ENCODE measurements at regions not wholly inside any gene's neighbourhood (a gene's known extent, or its start where the extent isn't known, plus 50 kb on each side); places are given as distances from the start of the nearest gene placed in this dataset.
"Not testable (repeated sequence)": the region's sequence is repeated elsewhere in the genome, so short reads cannot be mapped to it uniquely, and the experiment has no call there.

GRCh38 chr2:147600646-147601045 lies 244.2 kb upstream of the ACVR2A start:
- no peak for DNase-seq

DNA sequence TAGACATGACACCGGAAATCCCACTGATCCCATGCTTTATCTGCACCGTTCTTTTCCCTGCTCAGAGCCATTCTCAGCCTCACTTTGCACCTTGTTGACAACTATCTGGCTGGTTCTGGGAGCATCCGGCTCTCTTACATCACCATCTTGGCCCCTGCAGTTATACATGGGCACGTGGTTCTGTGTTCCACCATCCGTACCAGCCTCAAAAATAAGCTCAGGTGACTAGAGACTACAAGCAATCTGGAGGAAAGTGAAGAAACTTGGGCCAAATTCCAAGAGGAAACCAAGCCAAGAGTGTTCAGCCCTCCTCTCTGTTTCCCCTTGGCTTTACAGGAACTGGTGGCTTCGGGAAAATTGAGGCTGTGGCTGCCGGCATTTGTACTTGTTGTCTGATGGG lies 244.6 kb upstream of the ACVR2A start:
- DNase-seq, result no peak

- DNase-seq, result no peak
These were observed 249.6 kb upstream of the ACVR2A start for GRCh38 chr2:147595200-147595599.

GRCh38 chr2:147594038-147594437 lies 250.8 kb upstream of the ACVR2A start:
- DNase-seq, result no peak

- not testable (repeated sequence) for DNase-seq
These were observed 252.0 kb upstream of the ACVR2A start for GRCh38 chr2:147592784-147593183.

DNA sequence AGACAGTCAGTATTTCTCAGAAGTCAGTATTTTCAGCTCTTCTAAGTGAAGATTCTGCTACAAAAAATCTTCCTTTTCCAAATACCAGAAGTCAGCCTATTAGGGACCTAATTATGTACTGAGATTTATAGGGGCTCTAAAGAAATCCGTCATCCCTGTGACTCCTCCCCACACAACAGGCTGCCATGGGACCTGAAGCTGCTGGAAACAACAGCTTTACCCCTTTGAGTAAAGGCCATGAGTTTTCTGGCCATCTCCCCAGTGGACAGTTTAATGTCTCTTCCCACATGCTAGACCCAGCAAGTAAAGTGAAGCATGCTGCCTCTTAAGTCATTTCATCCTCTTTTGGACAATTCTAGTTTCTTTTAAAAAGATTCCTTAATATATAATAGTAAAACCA lies 255.7 kb upstream of the ACVR2A start:
- DNase-seq, result no peak

GRCh38 chr2:147588191-147588590 lies 256.6 kb upstream of the ACVR2A start:
- DNase-seq, result no peak

DNA sequence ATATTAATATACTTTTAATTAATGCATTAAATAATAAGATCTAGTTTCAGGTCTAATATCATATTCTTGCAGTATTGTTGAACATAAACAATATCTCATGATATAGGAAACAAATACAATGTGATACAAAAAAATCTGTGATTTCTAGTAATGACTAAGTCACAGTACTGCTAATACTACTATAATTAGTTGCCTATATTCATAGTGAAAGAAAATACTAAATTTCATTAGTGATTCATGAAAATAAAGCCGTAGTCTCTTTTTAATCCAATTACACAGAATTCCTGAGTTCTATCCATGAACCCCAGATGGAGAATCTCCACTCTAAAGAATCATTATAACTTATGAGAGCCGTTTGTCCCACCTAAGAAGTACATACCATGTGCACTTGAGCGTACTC lies 266.3 kb upstream of the ACVR2A start:
- no peak for DNase-seq

GRCh38 chr2:147577998-147578380 lies 266.8 kb upstream of the ACVR2A start:
- DNase-seq, result no peak

- no peak for DNase-seq
These were observed 267.4 kb upstream of the ACVR2A start for GRCh38 chr2:147577323-147577997.

DNA sequence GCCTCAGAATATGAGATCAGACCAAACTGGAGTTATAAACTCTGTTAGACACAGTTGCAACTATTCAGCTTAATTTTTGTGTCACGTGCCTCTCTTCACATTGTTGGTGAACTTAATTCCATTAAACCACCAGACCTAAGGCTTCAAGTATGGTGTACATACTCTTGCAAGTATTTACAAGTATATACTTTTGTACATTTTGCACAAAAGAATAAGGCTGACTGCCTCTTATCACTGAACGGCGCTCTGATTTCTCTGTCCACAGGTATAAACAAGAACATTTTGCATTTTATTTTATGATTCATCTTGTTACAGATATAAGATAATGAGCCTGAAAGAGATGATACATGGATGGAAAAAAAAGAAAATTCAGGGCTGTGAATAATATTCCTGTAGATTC lies 269.7 kb upstream of the ACVR2A start:
- no peak for DNase-seq

- no peak for DNase-seq
These were observed 272.2 kb upstream of the ACVR2A start for GRCh38 chr2:147572622-147573021.

DNA sequence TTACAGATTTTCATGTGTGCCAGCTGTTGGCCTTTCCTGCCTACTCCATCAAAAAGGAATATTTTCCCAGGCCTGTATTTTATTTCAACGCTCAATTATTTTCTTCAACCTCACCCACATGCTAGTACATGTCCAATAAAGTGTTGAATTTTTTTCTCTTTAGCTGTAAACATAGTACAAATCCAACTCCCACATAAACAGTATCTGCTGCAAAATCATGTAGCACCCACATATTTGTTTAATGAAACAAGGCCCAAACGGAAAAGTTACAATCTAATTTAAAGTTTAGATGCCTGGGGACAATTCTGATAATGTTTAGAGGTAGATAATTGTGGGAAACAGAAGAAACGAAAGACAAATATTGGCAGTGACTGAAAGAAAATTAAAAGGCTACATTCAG lies 275.4 kb upstream of the ACVR2A start:
- no peak for DNase-seq

- no peak for DNase-seq
These were observed 276.7 kb upstream of the ACVR2A start for GRCh38 chr2:147568109-147568508.

DNA sequence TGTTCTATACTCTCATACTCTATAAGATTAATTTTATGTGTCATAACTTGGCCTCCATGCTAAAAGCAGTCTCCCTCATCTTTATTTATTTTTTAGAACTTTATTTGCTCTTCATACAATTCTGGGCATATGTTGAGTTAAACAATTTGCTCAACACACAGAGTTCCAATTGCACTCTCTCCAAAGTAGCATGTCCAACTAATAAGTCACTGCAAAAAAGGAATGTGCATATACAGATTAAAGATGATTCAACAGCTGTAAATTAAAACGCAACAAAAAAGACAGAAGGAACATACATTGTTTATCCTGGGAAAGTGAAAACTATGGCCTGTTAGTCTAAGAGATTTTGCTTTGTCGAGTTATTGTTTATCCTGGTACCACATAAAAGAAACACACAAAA lies 277.7 kb upstream of the ACVR2A start:
- DNase-seq, result no peak

DNA sequence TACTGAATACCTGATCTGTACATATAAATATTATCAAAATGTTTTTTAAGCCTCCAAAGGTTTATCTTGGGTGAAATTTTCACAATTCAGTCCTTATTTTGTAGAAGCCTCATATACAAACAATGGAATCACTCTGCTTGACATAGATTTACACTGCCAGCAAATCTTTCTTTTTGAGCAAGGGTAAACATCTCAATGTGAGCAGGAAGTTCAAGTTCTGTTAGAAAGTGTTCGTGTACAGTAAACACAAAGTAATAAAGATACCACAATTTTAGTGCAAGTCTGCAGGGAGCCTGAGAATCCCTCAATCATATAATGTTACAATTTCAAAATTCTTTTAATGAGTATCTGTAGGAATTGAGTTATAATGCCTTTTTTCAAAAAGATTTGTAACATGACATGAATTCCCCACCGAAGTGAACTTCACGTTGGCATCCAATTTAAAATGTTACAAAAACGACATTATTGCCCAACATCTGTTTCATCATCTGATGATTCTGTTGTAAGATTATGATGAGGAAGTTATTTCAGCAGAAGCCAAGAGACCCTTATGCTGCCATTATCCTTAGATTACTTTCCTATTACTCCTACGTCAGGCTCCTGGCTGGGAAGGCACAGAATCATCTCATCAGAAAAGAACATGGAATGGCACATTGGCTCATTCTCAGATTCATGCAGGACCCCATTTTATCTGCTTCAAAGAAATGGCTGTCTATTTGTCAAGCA lies 283.9 kb upstream of the ACVR2A start:
- peak; percentile 53 for DNase-seq

GRCh38 chr2:147559070-147559725 lies 285.6 kb upstream of the ACVR2A start:
- no peak for DNase-seq

GRCh38 chr2:147558620-147559019 lies 286.2 kb upstream of the ACVR2A start:
- no peak for DNase-seq

GRCh38 chr2:147554521-147555107 lies 290.2 kb upstream of the ACVR2A start:
- no peak for DNase-seq

DNA sequence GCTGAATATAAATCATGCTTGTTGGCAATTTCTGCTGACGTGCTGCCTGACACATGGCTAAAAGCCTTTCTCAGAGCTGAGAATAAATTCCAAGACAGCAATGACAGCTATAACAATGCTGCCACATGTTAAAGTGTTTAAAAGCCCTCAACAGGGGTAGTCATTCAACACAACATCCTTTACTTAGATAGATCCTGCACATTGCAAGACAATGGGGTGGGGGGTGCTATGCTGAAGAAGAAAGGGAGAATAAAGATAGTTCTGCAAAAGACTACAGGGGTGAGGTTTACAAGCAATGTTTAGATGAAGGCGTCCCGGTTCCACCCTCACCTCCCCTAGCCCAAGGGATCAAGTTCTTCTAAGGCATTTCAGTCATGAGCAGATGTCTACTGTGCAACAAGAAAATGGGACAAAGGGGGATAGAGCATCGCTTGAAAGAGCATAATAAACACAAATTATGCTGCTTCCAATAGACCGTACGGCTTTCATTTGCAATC lies 291.0 kb upstream of the ACVR2A start:
- DNase-seq, result no peak

DNA sequence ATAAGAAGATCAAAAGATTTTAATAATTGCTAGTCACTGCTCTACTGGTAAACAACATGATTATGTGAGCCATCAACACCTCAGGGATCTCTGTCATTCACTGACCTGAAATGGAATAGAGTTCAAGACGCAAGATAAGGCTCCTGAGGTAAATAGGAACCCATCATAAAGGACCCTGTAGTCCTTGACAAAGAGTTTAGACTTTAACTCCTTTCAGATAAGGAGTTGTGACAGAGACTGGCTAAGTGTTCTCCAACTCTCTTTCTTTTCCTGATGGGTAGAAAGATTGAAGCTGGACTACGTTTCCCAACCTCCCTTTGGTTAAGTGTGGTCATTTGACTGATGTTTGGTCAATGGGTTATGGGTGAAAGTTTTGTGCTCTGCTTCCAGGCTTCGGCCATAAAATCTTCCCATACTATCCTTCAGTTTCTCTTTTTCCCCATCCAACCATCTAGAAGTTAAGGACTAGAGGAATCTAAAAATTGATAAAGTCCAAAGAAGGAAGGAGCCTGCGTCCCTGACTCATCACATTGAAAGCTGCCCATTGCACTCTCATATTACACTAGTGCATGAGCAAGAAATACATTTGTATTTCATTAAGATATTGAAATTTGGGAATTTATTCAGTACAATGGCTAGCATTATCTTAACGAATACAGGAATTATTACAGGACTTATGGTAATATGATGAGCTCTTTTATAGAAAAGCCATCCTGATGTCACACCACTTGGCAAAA lies 293.7 kb upstream of the ACVR2A start:
- no peak for DNase-seq

- no peak for DNase-seq
These were observed 295.8 kb upstream of the ACVR2A start for GRCh38 chr2:147549054-147549453.

DNA sequence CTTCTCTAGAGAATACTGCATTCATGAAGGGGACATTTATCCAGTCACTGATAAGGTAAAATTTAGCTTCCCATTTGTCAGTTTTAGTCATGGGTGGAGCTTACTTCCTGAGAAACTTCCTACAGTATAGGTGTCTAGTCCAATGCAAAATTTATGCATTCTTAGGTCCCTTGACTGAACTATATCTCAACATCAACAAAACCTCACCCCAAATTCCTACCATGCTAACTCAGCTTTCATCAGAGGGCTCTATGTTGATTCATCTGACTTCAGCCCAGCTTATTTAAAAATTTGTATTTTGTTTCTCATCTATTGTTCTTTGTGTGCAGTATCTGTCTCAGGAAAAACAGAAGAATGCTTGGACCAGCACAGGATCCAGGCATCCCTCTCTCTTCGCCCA lies 296.4 kb upstream of the ACVR2A start:
- DNase-seq, result no peak

All from GF-D8 (cell line).